Stimulated activated CD8-positive, alpha-beta memory T cell treated with anti-CD3 and anti-CD28 coated beads, Interleukin-15, amount 100 ng/mL, for 1 hour (primary cell): ENCODE measurements at regions not wholly inside any gene's neighbourhood (a gene's known extent, or its start where the extent isn't known, plus 50 kb on each side); places are given as distances from the start of the nearest gene placed in this dataset.

Source experiments
- DNase-seq: peaks from one replicate; pipeline ENCODE4 v3.0.0-alpha.2; 2020; ENCODE audit warnings: low read depth

- DNase-seq, result no peak
Measured at GRCh38 chr1:164310166-164310565, 248.8 kb upstream of the PBX1 start.

DNA sequence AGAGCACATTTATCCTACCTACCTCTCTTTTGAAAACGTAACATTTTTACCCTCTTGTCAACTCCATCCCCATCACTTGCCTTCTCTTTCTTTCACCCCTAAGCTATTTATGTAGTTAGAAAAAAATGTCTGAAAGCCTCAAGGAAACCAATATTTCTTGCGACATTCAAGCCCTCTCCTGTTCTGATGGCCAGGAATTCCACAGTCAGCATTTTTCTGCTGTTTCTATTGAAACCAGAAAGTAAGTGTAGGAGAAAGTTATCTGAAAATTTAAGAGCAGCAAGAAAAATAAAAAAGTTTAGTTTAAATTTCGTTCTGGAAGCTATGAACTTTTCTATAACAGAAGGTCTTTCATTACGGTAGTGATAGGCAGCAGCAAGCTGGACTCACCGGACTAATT is 247.6 kb upstream of the PBX1 start:
- no peak for DNase-seq

- no peak for DNase-seq
Measured at GRCh38 chr1:164320790-164321731, 237.9 kb upstream of the PBX1 start.

- DNase-seq, result no peak
Measured at GRCh38 chr1:164325786-164326185, 233.2 kb upstream of the PBX1 start.

- DNase-seq, result no peak
Measured at GRCh38 chr1:164333387-164333786, 225.6 kb upstream of the PBX1 start.

- no peak for DNase-seq
Measured at GRCh38 chr1:164337394-164337793, 221.6 kb upstream of the PBX1 start.

GRCh38 chr1:164337885-164338284 is 221.1 kb upstream of the PBX1 start:
- no peak for DNase-seq

- DNase-seq, result no peak
Measured at GRCh38 chr1:164343189-164343588, 215.8 kb upstream of the PBX1 start.

DNA sequence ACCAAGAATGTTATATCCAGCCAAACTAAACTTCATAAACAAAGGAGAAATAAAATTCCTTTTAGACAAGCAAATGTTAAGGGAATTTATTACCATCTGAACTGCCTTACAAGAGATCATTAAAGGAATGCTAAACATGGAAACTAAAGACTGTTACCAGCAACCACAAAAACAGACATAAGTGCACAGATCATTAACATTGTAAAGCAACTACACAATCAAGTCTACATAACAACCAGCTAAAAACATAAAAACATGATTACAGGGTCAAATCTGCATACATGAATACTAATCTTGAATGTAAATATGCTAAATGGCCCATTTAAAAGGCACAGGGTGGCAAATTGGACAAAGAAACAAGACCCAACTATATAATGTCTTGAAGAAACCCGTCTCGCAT is 211.0 kb upstream of the PBX1 start:
- DNase-seq, result no peak

DNA sequence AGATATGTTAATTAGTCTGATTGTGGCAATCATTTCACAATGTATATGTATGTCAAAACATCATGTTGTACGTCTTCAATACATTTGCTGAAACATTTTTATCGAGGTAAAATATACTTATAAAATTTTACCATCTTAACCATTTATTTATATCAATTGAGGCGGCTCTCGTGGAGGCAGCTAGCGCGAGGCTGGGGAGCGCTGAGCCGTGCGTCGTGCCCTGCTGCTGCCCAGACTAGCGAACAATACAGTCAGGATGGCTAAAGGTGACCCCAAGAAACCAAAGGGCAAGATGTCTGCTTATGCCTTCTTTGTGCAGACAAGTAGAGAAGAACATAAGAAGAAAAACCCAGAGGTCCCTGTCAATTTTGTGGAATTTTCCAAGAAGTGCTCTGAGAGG is 202.5 kb upstream of the PBX1 start:
- no peak for DNase-seq

- no peak for DNase-seq
Measured at GRCh38 chr1:164360265-164360664, 198.7 kb upstream of the PBX1 start.

- DNase-seq, result no peak
Measured at GRCh38 chr1:164361927-164362326, 197.1 kb upstream of the PBX1 start.

DNA sequence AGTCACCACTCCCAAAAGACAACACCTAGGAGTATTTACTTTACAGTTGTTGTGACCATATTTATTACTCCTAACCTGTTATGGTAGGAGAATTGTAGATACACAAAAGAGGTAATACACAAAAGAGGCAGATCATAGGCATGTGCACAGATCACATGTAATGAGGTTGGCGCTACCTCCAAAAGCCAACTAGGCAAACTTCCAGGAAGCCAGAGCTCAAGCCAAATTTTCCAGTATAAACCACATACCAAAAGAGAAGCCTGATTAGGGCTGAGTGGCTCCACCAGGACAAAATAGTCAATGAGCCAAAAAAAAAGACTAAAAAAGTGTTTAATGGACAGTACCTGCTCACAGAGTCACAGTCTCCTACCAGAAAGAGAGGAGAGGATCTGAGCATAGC is 195.0 kb upstream of the PBX1 start:
- no peak for DNase-seq

GRCh38 chr1:164366014-164366413 is 193.0 kb upstream of the PBX1 start:
- no peak for DNase-seq

GRCh38 chr1:164369698-164370365 is 189.2 kb upstream of the PBX1 start:
- DNase-seq, result no peak

- DNase-seq, result no peak
Measured at GRCh38 chr1:164380893-164381292, 178.1 kb upstream of the PBX1 start.

DNA sequence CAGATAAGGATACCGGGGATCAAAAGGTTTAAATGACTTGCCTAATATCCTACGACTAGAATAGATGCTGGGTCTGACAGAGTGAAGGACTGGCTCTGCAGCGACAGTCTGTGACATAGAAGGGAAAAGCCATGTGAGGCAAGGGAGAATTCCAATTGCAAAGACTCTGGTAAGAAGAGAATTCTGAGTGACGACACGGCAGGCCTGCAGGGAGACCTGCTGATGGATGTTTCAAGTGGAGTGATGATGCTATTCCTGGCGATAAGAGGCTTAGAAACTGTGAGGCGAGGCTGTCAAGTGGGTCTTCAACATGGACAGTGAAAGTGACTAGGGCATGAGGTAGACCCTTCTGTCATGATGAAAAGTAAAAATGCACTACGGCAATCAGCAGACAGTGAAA is 176.6 kb upstream of the PBX1 start:
- DNase-seq, result no peak

DNA sequence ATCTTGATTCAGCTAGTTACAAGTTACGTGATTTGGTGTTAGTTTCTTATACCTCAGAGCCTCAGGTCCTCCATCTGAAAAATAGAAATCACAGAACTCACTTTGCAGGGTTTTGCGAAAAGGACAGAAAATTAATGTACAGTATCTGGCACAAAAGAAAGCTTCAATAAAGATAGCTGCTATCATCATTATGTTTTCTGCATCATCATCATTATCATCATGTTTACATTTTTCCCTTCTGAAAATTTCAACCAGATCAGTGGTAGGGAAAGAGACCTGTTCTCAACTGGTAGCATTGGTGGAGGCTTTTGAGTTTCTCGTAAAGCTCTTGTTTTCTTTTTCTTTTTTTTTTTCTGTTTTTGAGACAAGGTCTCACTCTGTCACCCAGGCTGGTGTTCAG is 174.7 kb upstream of the PBX1 start:
- no peak for DNase-seq

GRCh38 chr1:164417016-164417704 is 141.8 kb upstream of the PBX1 start:
- DNase-seq, result no peak

DNA sequence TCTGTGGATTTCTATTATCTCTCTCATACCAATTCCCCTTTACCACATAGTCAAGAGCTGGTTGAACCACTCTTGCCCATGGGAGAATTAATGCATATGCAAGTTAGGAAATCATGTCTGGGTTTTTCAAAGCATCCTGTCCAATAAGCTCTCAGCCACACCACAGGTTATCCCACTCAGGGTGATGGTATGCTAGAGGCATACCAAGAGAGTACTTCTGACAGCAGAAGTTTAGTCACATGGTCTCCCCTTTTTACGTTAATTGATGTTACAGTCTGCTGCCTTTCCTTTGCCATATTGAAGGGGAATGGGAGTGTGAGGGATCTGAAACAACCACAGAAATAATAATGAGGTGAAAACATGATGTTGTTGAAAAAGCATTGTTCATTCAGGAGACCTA is 135.8 kb upstream of the PBX1 start:
- DNase-seq, result no peak

DNA sequence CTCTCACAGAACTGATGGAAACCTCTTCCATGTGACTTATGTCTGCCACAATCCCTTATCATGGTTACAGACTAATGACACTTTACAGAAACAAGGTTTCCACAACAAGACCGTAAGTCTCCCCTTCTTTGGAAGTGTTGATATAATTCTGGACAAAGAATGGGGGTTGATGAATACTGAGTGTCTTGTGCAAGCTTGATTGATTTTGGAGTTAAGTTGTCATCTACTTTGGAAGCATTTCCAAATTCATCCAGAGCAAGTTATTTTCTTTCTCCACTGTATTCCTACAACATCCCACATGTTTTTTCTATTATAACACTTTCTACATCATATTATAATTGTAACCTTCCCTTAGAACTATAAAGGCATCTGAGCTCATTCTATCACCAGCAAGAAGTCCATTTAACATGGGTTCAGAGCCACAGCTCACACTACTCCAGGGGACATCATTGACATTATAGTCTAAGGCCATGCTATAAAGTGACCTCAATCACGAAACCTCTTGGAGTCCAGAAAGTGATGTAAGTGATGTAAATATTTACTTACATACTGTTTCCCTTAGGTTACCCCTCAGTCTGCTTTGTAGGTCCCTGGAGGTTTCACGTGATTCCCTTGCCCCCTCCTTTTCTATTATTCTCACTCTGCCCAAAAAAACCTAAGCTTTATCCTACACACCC is 125.7 kb upstream of the PBX1 start:
- DNase-seq, result no peak

GRCh38 chr1:164433818-164434170 is 125.2 kb upstream of the PBX1 start:
- DNase-seq, result no peak
